MCF 10A (cell line): ENCODE measurements at regions not wholly inside any gene's neighbourhood (a gene's known extent, or its start where the extent isn't known, plus 50 kb on each side); places are given as distances from the start of the nearest gene placed in this dataset.
A peak's percentile ranks its signal among the peaks of the same experiment; 100 is the strongest.

Experiments
- BruUV-seq: library from RNA; stranded (reverse); fragments of 400-500 nt; replicated peaks from 2 replicates; lab custom pipeline; 2021; lab: Mats Ljungman, UMichigan
- CTCF ChIA-PET: fragments of 300-600 bp; sonication (Branson Sonifier 250); formaldehyde crosslinking; extraction: SDS; loops from one replicate; lab custom pipeline; 2021; ENCODE audit warnings: antibody characterized with exemption, inconsistent platforms; lab: Yijun Ruan, JAX
- POLR2A ChIA-PET: fragments of 300-600, 350-650 bp; sonication (Branson Sonifier 250); formaldehyde crosslinking; extraction: SDS; loops from one replicate; lab custom pipeline; 2020; ENCODE audit warnings: antibody characterized with exemption, inconsistent platforms; lab: Yijun Ruan, JAX
- DNase-seq: peaks from one replicate; pipeline ENCODE4 v3.0.0-alpha.2; 2018; ENCODE audit not compliant: unreplicated experiment
- H3K27ac Mint-ChIP-seq: one replicate; pipeline ENCODE4 v1.8.0; 2022; ENCODE audit warnings: mild to moderate bottlenecking, low read depth, mixed read lengths; ENCODE audit not compliant: unreplicated experiment
- H3K27me3 Mint-ChIP-seq: one replicate; pipeline ENCODE4 v1.8.0; 2022; ENCODE audit warnings: mixed read lengths; ENCODE audit not compliant: insufficient read depth, unreplicated experiment
- H3K36me3 Mint-ChIP-seq: one replicate; pipeline ENCODE4 v1.8.0; 2022; ENCODE audit warnings: mild to moderate bottlenecking, moderate library complexity, mixed read lengths; ENCODE audit not compliant: insufficient read depth, unreplicated experiment
- H3K4me1 Mint-ChIP-seq: one replicate; pipeline ENCODE4 v1.8.0; 2022; ENCODE audit warnings: mixed read lengths; ENCODE audit not compliant: insufficient read depth, unreplicated experiment
- H3K4me3 Mint-ChIP-seq: one replicate; pipeline ENCODE4 v1.8.0; 2022; ENCODE audit warnings: mild to moderate bottlenecking, moderate library complexity, mixed read lengths; ENCODE audit not compliant: unreplicated experiment
- H3K9me3 Mint-ChIP-seq: one replicate; pipeline ENCODE4 v1.8.0; 2022; ENCODE audit warnings: mixed read lengths; ENCODE audit not compliant: unreplicated experiment
- CTCF ChIP-seq: fragments of 200-600 bp; IDR thresholded peaks from one replicate; pipeline ENCODE4 v1.8.0; 2022; ENCODE audit warnings: antibody characterized with exemption, mild to moderate bottlenecking; ENCODE audit not compliant: unreplicated experiment
- intact Hi-C: fragments of 100-400 bp; cut with micrococcal nuclease; formaldehyde crosslinking; loops from 2 replicates; pipeline ENCODE4 v1.14.1; 2022

- Mint-ChIP-seq H3K9me3 (no peaks in the 10 kb centered on the region), H3K27ac (no peak overlapping the region), H3K4me3 (no peak overlapping the region), H3K36me3 (no peaks in the 10 kb centered on the region), H3K27me3 (no peaks in the 10 kb centered on the region), H3K4me1 (peaks cover 11% of the 10 kb centered on the region)
- ChIA-PET CTCF (interaction anchor here (0.6 kb wide), 1 partner anchor 526 kb away, joined by 3 read pairs; no protein-coding TSS in a partner anchor), POLR2A (no interaction called here)
- intact Hi-C loops = no loop called here
- no peak for TF ChIP-seq CTCF
- DNase-seq = no peak
- no TSS peak for BruUV-seq
These were observed 150.1 kb upstream of the LRRC4C start for GRCh38 chr11:41609511-41609910.

GRCh38 chr11:41612415-41612814, 153.0 kb upstream of the LRRC4C start:
- peak; percentile 9 for DNase-seq
- no peaks in the 10 kb centered on the region for H3K9me3 Mint-ChIP-seq
- POLR2A ChIA-PET = no interaction called here
- H3K27me3 Mint-ChIP-seq = no peaks in the 10 kb centered on the region
- CTCF ChIA-PET = interaction anchor here (0.7 to 2.0 kb wide), 15 partner anchors 11 to 1670 kb away, joined by 3 to 16 read pairs (median 4); no protein-coding TSS in a partner anchor
- H3K27ac Mint-ChIP-seq = no peak overlapping the region
- H3K36me3 Mint-ChIP-seq = no peaks in the 10 kb centered on the region
- H3K4me3 Mint-ChIP-seq = no peak overlapping the region
- no TSS peak for BruUV-seq
- peaks cover 11% of the 10 kb centered on the region for H3K4me1 Mint-ChIP-seq
- peak; percentile 34 for TF ChIP-seq CTCF
- intact Hi-C loops = loop anchor here (1.0 to 2.0 kb wide), 2 partner anchors 114 to 912 kb away; no protein-coding TSS in a partner anchor

GRCh38 chr11:41613326-41613725, 153.9 kb upstream of the LRRC4C start:
- Mint-ChIP-seq H3K36me3 (no peaks in the 10 kb centered on the region), H3K27me3 (no peaks in the 10 kb centered on the region), H3K4me3 (no peak overlapping the region), H3K9me3 (no peaks in the 10 kb centered on the region), H3K4me1 (peaks cover 11% of the 10 kb centered on the region), H3K27ac (no peak overlapping the region)
- no peak for TF ChIP-seq CTCF
- ChIA-PET POLR2A (no interaction called here), CTCF (interaction anchor here (0.5 to 2.0 kb wide), 14 partner anchors 10 to 1413 kb away, joined by 3 to 16 read pairs (median 4); no protein-coding TSS in a partner anchor)
- no peak for DNase-seq
- intact Hi-C loops = loop anchor here (2.0 kb wide), 1 partner anchor 911 kb away; no protein-coding TSS in a partner anchor
- no TSS peak for BruUV-seq

GRCh38 chr11:41622707-41623359, 163.4 kb upstream of the LRRC4C start:
- no TSS peak for BruUV-seq
- Mint-ChIP-seq H3K36me3 (no peaks in the 10 kb centered on the region), H3K9me3 (no peaks in the 10 kb centered on the region), H3K27ac (no peak overlapping the region), H3K4me1 (no peaks in the 10 kb centered on the region), H3K27me3 (no peaks in the 10 kb centered on the region), H3K4me3 (no peak overlapping the region)
- no peak for DNase-seq
- intact Hi-C loops = no loop called here
- CTCF ChIA-PET = interaction anchor here (1.4 kb wide), 1 partner anchor 10 kb away, joined by 6 read pairs; no protein-coding TSS in a partner anchor
- POLR2A ChIA-PET = no interaction called here
- TF ChIP-seq CTCF = no peak
